ENCODE measurements at regions not wholly inside any gene's neighbourhood (a gene's known extent, or its start where the extent isn't known, plus 50 kb on each side); places are given as distances from the start of the nearest gene placed in this dataset.

GRCh38 chr4:149141391-149141790 lies 674.3 kb downstream of the IQCM start:
- DNase-seq (ENCODE audit: insufficient read length, low spot score) (no peak), FAIRE-seq (no peak)
- TF ChIP-seq CTCF (IDR thresholded peaks at IDR 0.05; ENCODE audit: insufficient read depth, missing control alignments), result no peak

- DNase-seq (ENCODE audit: insufficient read length, low spot score) (no peak), FAIRE-seq (no peak)
- no peak for TF ChIP-seq CTCF (IDR thresholded peaks at IDR 0.05; ENCODE audit: insufficient read depth, missing control alignments)
Measured at GRCh38 chr4:149140841-149141240, 674.8 kb downstream of the IQCM start.

GRCh38 chr4:149136951-149137620 lies 678.6 kb downstream of the IQCM start:
- DNase-seq (ENCODE audit: insufficient read length, low spot score), result no peak
- FAIRE-seq, result no peak
- TF ChIP-seq CTCF (IDR thresholded peaks at IDR 0.05; ENCODE audit: insufficient read depth, missing control alignments), result no peak

GRCh38 chr4:149135062-149135461 lies 680.6 kb downstream of the IQCM start:
- DNase-seq (ENCODE audit: insufficient read length, low spot score) (no peak), FAIRE-seq (no peak)
- no peak for TF ChIP-seq CTCF (IDR thresholded peaks at IDR 0.05; ENCODE audit: insufficient read depth, missing control alignments)

GRCh38 chr4:149121023-149121404 lies 678.8 kb upstream of the NR3C2 start:
- DNase-seq (ENCODE audit: insufficient read length, low spot score) (no peak), FAIRE-seq (no peak)
- no peak for TF ChIP-seq CTCF (IDR thresholded peaks at IDR 0.05; ENCODE audit: insufficient read depth, missing control alignments)

- DNase-seq (ENCODE audit: insufficient read length, low spot score) (no peak), FAIRE-seq (no peak)
- no peak for TF ChIP-seq CTCF (IDR thresholded peaks at IDR 0.05; ENCODE audit: insufficient read depth, missing control alignments)
Measured at GRCh38 chr4:149120331-149121022, 678.3 kb upstream of the NR3C2 start.

- DNase-seq (ENCODE audit: insufficient read length, low spot score), result no peak
- no peak for TF ChIP-seq CTCF (IDR thresholded peaks at IDR 0.05; ENCODE audit: insufficient read depth, missing control alignments)
- no peak for FAIRE-seq
Measured at GRCh38 chr4:149116806-149117205, 674.6 kb upstream of the NR3C2 start.
